Right kidney (tissue), 1 donor: ENCODE measurements at regions not wholly inside any gene's neighbourhood (a gene's known extent, or its start where the extent isn't known, plus 50 kb on each side); places are given as distances from the start of the nearest gene placed in this dataset.
"Not testable (repeated sequence)": the region's sequence is repeated elsewhere in the genome, so short reads cannot be mapped to it uniquely, and the experiment has no call there.

Source experiments
- DNase-seq: peaks from one replicate; pipeline ENCODE4 v3.0.0-alpha.2; 2016

- DNase-seq: no peak
Measured at GRCh38 chr13:90281709-90282108, 1065.8 kb upstream of the MIR17HG start.

GRCh38 chr13:90287521-90287920 lies 1060.0 kb upstream of the MIR17HG start:
- DNase-seq: no peak

- DNase-seq: no peak
Measured at GRCh38 chr13:90293793-90294361, 1053.6 kb upstream of the MIR17HG start.

GRCh38 chr13:90299238-90299637 lies 1048.2 kb upstream of the MIR17HG start:
- no peak for DNase-seq

GRCh38 chr13:90300015-90300414 lies 1047.5 kb upstream of the MIR17HG start:
- DNase-seq: no peak

GRCh38 chr13:90302107-90302506 lies 1045.4 kb upstream of the MIR17HG start:
- DNase-seq: no peak

GRCh38 chr13:90305796-90306195 lies 1041.7 kb upstream of the MIR17HG start:
- no peak for DNase-seq

GRCh38 chr13:90307136-90307535 lies 1040.4 kb upstream of the MIR17HG start:
- DNase-seq: no peak

GRCh38 chr13:90308249-90308648 lies 1039.2 kb upstream of the MIR17HG start:
- no peak for DNase-seq

GRCh38 chr13:90311929-90312328 lies 1035.6 kb upstream of the MIR17HG start:
- DNase-seq: no peak

GRCh38 chr13:90315061-90315460 lies 1032.4 kb upstream of the MIR17HG start:
- DNase-seq: no peak

GRCh38 chr13:90320664-90321063 lies 1026.8 kb upstream of the MIR17HG start:
- no peak for DNase-seq

- no peak for DNase-seq
Measured at GRCh38 chr13:90321281-90321931, 1026.1 kb upstream of the MIR17HG start.

GRCh38 chr13:90329641-90330040 lies 1017.8 kb upstream of the MIR17HG start:
- DNase-seq: no peak

- DNase-seq: no peak
Measured at GRCh38 chr13:90331974-90332373, 1015.5 kb upstream of the MIR17HG start.

GRCh38 chr13:90336507-90336906 lies 1011.0 kb upstream of the MIR17HG start:
- no peak for DNase-seq

- DNase-seq: not testable (repeated sequence)
Measured at GRCh38 chr13:90341348-90341747, 1006.1 kb upstream of the MIR17HG start.

- DNase-seq: not testable (repeated sequence)
Measured at GRCh38 chr13:90348477-90349136, 998.9 kb upstream of the MIR17HG start.

GRCh38 chr13:90352763-90353162 lies 994.7 kb upstream of the MIR17HG start:
- DNase-seq: no peak

- DNase-seq: no peak
Measured at GRCh38 chr13:90355162-90355751, 992.2 kb upstream of the MIR17HG start.

GRCh38 chr13:90360785-90361184 lies 986.7 kb upstream of the MIR17HG start:
- no peak for DNase-seq

GRCh38 chr13:90362707-90363106 lies 984.8 kb upstream of the MIR17HG start:
- DNase-seq: no peak

GRCh38 chr13:90365130-90365529 lies 982.4 kb upstream of the MIR17HG start:
- no peak for DNase-seq

GRCh38 chr13:90374168-90374567 lies 973.3 kb upstream of the MIR17HG start:
- no peak for DNase-seq
